Caco-2 (cell line): ENCODE measurements at regions not wholly inside any gene's neighbourhood (a gene's known extent, or its start where the extent isn't known, plus 50 kb on each side); places are given as distances from the start of the nearest gene placed in this dataset.

Experiments used
- BruUV-seq: library from RNA; stranded (reverse); fragments of 400-500 nt; replicated peaks from 2 replicates; lab custom pipeline; 2021; lab: Mats Ljungman, UMichigan
- CTCF ChIA-PET: fragments of 300-600 bp; sonication (Branson Sonifier 250); formaldehyde crosslinking; loops from one replicate; lab custom pipeline; 2022; ENCODE audit warnings: antibody characterized with exemption; lab: Charles Lee
- POLR2A ChIA-PET: fragments of 300-600 bp; sonication (Branson Sonifier 250); formaldehyde crosslinking; loops from one replicate; lab custom pipeline; 2022; ENCODE audit warnings: antibody characterized with exemption; lab: Charles Lee
- DNase-seq, 2 experiments: peaks; one replicate each; pipeline versions ENCODE4 v3.0.0 to v3.0.0-alpha.2; 2020 to 2022
- H3K27me3 ChIP-seq: replicated peaks from 2 replicates; pipeline ENCODE4 v1.6.0; 2011; ENCODE audit warnings: low read length; ENCODE audit not compliant: control insufficient read depth, insufficient read depth
- H3K36me3 ChIP-seq: 2 replicates; pipeline ENCODE4 v1.5.1; 2011; ENCODE audit warnings: low read length; ENCODE audit not compliant: control insufficient read depth, insufficient read depth
- H3K4me1 ChIP-seq: fragments of 250-450 bp; sonication (Bioruptor Pico); 2 replicates; pipeline ENCODE4 v1.5.1; 2020; ENCODE audit warnings: mild to moderate bottlenecking
- H3K4me3 ChIP-seq: 2 replicates; pipeline ENCODE4 v1.5.1; 2011; ENCODE audit warnings: low read depth, mild to moderate bottlenecking, control low read depth, low read length
- H3K9me3 ChIP-seq: fragments of 250-450 bp; sonication (Bioruptor Pico); 2 replicates; pipeline ENCODE4 v1.5.1; 2020; ENCODE audit warnings: mild to moderate bottlenecking, moderate library complexity
- H3K27ac Mint-ChIP-seq: one replicate; pipeline ENCODE4 v1.8.0; 2022; ENCODE audit warnings: mixed read lengths; ENCODE audit not compliant: unreplicated experiment
- H3K27me3 Mint-ChIP-seq: one replicate; pipeline ENCODE4 v1.8.0; 2022; ENCODE audit warnings: mixed read lengths; ENCODE audit not compliant: insufficient read depth, unreplicated experiment
- H3K36me3 Mint-ChIP-seq: one replicate; pipeline ENCODE4 v1.8.0; 2022; ENCODE audit warnings: mild to moderate bottlenecking, mixed read lengths; ENCODE audit not compliant: insufficient read depth, unreplicated experiment
- H3K4me1 Mint-ChIP-seq: one replicate; pipeline ENCODE4 v1.8.0; 2022; ENCODE audit warnings: low read depth, mixed read lengths; ENCODE audit not compliant: unreplicated experiment
- H3K4me3 Mint-ChIP-seq: one replicate; pipeline ENCODE4 v1.8.0; 2022; ENCODE audit warnings: mild to moderate bottlenecking, moderate library complexity, mixed read lengths; ENCODE audit not compliant: unreplicated experiment
- H3K9me3 Mint-ChIP-seq: one replicate; pipeline ENCODE4 v1.8.0; 2022; ENCODE audit warnings: mixed read lengths; ENCODE audit not compliant: unreplicated experiment
- CTCF ChIP-seq, 2 experiments: fragments of 200-600 bp in 1 of 2; IDR thresholded peaks; 1 replicate in 1 of 2; 2 replicates in 1 of 2; pipeline versions ENCODE4 v1.5.1 to v1.8.0; 2011 to 2022; ENCODE audit warnings: antibody characterized with exemption in 1 of 2, control low read depth in 1 of 2, inconsistent platforms in 1 of 2, low read depth in 1 of 2, low read length in 1 of 2, mild to moderate bottlenecking in 1 of 2, moderate library complexity in 1 of 2; ENCODE audit not compliant: insufficient read depth in 1 of 2, severe bottlenecking in 1 of 2, unreplicated experiment in 1 of 2
- intact Hi-C: fragments of 100-400 bp; cut with micrococcal nuclease; formaldehyde crosslinking; loops from one replicate; pipeline ENCODE4 v1.10.0; 2022; ENCODE audit not compliant: unreplicated experiment

GRCh38 chr12:84562331-84562730 lies 350.3 kb downstream of the SLC6A15 start:
- Histone ChIP-seq H3K9me3 (no peaks in the 10 kb centered on the region), H3K36me3 (no peaks in the 10 kb centered on the region), H3K4me3 (no peak overlapping the region), H3K4me1 (no peaks in the 10 kb centered on the region), H3K27me3 (no peaks in the 10 kb centered on the region)
- Mint-ChIP-seq H3K27ac (no peak overlapping the region), H3K36me3 (no peaks in the 10 kb centered on the region), H3K4me1 (no peaks in the 10 kb centered on the region), H3K27me3 (no peaks in the 10 kb centered on the region), H3K9me3 (no peaks in the 10 kb centered on the region), H3K4me3 (no peak overlapping the region)
- intact Hi-C loops = no loop called here
- ChIA-PET POLR2A (no interaction called here), CTCF (no interaction called here)
- BruUV-seq = no TSS peak
- no peak for DNase-seq
- TF ChIP-seq CTCF (IDR thresholded peaks at IDR 0.05; ENCODE audit: insufficient read depth in 1 of 2, low read depth in 1 of 2, low read length in 1 of 2, severe bottlenecking in 1 of 2, unreplicated experiment in 1 of 2) = no peak

GRCh38 chr12:84561351-84561750 lies 351.2 kb downstream of the SLC6A15 start:
- H3K4me3 Mint-ChIP-seq = no peak overlapping the region
- no peaks in the 10 kb centered on the region for H3K9me3 Mint-ChIP-seq
- ChIA-PET CTCF (no interaction called here), POLR2A (no interaction called here)
- no peak overlapping the region for H3K4me3 ChIP-seq
- BruUV-seq = no TSS peak
- no peaks in the 10 kb centered on the region for H3K36me3 Mint-ChIP-seq
- H3K27ac Mint-ChIP-seq = no peak overlapping the region
- H3K27me3 ChIP-seq = no peaks in the 10 kb centered on the region
- H3K9me3 ChIP-seq = no peaks in the 10 kb centered on the region
- intact Hi-C loops = no loop called here
- no peak for TF ChIP-seq CTCF (IDR thresholded peaks at IDR 0.05; ENCODE audit: insufficient read depth in 1 of 2, low read depth in 1 of 2, low read length in 1 of 2, severe bottlenecking in 1 of 2, unreplicated experiment in 1 of 2)
- no peaks in the 10 kb centered on the region for H3K4me1 Mint-ChIP-seq
- no peaks in the 10 kb centered on the region for H3K4me1 ChIP-seq
- no peaks in the 10 kb centered on the region for H3K27me3 Mint-ChIP-seq
- DNase-seq = no peak
- H3K36me3 ChIP-seq = no peaks in the 10 kb centered on the region

- Histone ChIP-seq H3K4me1 (no peaks in the 10 kb centered on the region; the same call in 1 of the 2 replicates), H3K4me3 (no peak overlapping the region), H3K9me3 (no peaks in the 10 kb centered on the region), H3K27me3 (no peaks in the 10 kb centered on the region), H3K36me3 (no peaks in the 10 kb centered on the region)
- POLR2A ChIA-PET = no interaction called here
- Mint-ChIP-seq H3K36me3 (no peaks in the 10 kb centered on the region), H3K4me3 (no peak overlapping the region), H3K9me3 (no peaks in the 10 kb centered on the region), H3K27ac (no peak overlapping the region), H3K27me3 (no peaks in the 10 kb centered on the region), H3K4me1 (no peaks in the 10 kb centered on the region)
- no TSS peak for BruUV-seq
- intact Hi-C loops = no loop called here
- CTCF ChIA-PET = no interaction called here
- no peak for TF ChIP-seq CTCF (IDR thresholded peaks at IDR 0.05; ENCODE audit: insufficient read depth in 1 of 2, low read depth in 1 of 2, low read length in 1 of 2, severe bottlenecking in 1 of 2, unreplicated experiment in 1 of 2)
- no peak for DNase-seq
Observed at GRCh38 chr12:84554199-84554723, 358.3 kb downstream of the SLC6A15 start.
